ENCODE measurements at regions not wholly inside any gene's neighbourhood (a gene's known extent, or its start where the extent isn't known, plus 50 kb on each side); places are given as distances from the start of the nearest gene placed in this dataset.
A peak's percentile ranks its signal among the peaks of the same experiment; 100 is the strongest.

DNA sequence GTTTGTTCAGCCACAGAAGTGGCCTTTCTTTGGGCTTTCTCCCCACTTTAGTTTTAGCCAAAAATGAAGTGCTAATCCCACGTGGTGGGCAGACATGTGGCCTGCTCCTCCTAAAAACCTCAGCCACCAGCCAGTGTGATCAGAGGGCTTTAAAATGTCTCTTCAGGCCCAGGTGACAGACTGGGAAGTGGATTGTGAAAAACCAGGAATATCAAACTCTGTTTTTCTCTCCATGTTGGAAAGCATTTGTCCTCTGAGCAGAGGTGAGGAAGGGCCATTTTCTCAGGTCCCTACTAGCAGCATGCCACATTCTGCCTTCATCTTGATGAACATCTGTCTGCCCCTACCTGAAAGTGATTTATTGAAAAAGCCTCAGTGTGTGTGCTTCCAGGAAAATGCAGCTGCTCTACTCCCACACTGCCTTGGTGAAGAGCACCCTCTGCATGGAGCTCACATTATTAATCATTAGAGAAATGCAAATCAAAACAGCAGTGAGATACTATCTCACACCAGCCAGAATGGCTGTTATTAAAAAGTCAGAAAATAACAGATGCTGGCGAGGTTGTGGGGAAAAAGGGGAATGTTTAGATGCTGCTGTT is 181.2 kb upstream of the DMAC1 start:
- no peak for DNase-seq

- no peak for DNase-seq
Measured at GRCh38 chr9:7980041-7980440, 180.5 kb upstream of the DMAC1 start.

DNA sequence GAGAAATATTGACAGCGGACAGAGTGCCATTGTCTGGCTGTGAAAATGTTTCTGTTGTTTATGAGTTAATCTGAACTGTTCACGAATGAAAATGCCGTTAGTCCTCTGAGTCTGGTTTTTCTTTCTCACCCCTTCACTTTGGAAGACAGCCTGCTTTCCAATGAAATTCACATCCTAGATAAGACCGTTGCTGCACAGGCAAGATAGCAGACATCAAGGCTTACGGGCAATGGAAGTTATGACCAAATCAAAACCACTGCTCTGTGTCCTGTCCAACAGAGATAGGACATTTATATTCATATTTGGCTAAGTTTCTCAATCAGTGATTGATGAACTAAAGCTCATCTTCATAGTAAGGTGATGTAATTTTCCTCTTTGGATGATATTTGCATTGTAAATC is 180.0 kb upstream of the DMAC1 start:
- no peak for DNase-seq

DNA sequence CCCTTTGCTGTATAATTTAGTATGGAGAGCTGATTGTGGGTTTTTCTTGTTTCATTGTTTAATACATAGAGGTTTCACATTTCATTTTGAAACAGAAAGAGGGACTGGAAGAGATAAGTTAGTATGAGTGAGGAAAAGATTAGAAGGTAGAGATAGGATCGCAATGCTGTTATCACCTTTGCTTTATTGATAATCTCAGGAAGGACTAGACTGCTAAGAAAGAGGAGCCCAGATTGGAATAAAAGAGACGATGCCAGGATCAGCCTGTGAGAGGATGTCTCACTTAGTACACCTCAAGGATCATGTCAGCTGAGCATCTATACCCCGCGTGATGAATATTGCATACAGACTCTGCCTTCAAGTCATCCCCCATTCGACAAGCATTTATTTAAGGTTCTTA is 178.0 kb upstream of the DMAC1 start:
- DNase-seq: no peak

- DNase-seq: peak; percentile 49 to 66
Measured at GRCh38 chr9:7976856-7977255, 177.3 kb upstream of the DMAC1 start.

GRCh38 chr9:7976167-7976755 is 176.7 kb upstream of the DMAC1 start:
- peak; percentile 98 for DNase-seq

- no peak for DNase-seq
Measured at GRCh38 chr9:7975336-7975735, 175.8 kb upstream of the DMAC1 start.

DNA sequence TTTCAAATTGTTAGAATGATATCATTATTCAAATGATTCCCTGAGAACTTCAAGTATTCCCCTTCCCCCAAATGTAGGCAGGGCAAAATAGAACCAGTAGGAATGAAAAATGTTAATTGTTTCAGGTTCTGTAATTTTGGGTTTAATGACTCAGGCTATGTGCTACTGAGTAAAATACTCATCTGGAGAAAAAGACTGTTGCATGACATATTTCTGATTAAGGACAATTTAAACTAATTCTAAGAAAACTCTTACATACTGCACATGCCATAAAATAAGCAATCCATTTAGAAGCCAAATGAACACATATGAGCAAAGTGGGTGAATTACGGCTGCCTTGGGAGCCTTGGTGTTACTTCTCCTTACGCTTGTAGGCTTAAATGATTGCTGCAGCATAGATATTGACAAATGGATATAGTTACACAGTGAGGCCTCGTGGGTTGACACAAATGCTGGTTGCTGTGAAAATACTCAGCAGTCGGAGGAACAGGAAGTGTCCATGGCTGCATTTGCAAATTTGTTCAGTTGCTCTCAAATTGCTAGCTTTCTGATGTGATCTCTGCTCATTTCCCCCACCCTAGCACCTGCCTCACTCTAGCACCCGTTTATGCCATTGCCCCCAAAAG is 174.9 kb upstream of the DMAC1 start:
- peak; percentile 73 to 77 for DNase-seq

GRCh38 chr9:7973123-7973522 is 173.5 kb upstream of the DMAC1 start:
- DNase-seq: no peak

- DNase-seq: peak; percentile 66 to 69
Measured at GRCh38 chr9:7970681-7971330, 171.2 kb upstream of the DMAC1 start.

DNA sequence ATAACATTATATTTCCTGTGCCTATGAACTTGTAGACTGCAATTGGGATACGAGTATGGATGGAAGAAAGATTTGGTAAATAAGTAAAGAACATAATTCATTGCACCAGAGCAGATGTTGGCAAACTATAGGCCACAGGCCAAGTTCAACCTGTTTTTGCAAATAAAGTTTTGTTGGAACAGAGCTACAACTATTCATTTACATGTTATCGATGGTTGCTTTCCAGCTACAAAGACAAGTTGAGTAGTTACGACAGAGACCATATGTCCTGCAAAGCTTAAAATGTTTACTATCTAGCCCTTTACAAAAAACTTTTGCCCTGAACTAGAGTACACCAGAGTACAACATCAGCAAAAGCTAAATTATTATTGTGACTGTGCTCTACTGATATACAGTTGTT is 169.1 kb upstream of the DMAC1 start:
- DNase-seq: no peak

DNA sequence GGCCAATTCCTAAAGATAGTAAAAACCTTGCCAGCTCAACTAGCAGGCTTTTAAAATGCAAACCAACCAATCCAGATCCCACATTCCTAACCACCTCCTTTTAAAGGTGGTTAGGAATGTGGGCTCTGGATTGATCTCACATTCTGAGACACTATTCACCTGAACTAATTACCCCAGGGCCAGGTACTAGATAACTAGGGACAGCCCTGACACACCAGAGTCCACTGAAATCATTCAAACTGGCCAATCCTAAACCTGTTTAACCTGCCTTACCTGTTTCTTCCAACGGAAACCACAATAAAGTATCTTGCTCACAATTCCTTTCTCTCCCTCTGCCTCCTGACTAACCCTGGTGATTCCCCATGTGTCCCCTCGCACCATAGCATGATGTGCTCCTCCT is 168.3 kb upstream of the DMAC1 start:
- no peak for DNase-seq

GRCh38 chr9:7967093-7967827 is 167.7 kb upstream of the DMAC1 start:
- peak; percentile 85 to 88 for DNase-seq

- no peak for DNase-seq
Measured at GRCh38 chr9:7965063-7965462, 165.5 kb upstream of the DMAC1 start.

GRCh38 chr9:7963026-7963425 is 163.4 kb upstream of the DMAC1 start:
- DNase-seq: no peak

GRCh38 chr9:7961076-7961475 is 161.5 kb upstream of the DMAC1 start:
- no peak for DNase-seq

DNA sequence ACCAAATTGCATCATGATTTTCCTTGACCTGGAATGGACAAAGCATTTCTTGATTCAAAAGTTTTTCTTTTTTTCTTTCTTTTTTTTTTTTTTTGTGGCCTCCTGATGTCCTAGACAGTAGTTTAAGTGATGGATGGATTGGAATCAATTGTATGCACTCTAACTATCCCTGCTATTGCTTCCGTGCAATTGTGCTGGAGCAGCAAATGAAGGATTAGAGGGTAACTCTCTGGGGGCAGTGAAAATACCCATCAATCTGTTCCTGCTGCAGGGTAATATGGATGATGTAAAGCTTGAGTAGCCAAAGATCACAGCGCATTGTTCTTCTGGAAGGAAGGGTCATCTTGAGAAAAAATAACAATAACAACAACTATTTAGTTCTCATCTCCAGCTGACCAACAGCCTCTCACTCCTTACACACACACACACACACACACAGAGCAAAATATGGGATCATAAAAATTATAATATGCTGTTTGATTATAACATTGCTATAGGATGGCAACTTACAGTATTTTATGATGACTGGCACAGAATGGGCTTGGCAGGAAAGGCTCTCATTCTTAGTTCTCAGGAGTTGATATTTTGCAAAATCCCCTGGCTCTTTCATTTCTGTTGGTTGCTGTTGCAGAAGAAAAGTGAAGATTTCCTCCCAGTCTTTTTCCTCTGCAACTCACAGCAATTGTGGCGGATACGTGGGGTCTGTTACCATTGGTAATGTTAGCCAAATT is 160.9 kb upstream of the DMAC1 start:
- DNase-seq: no peak

DNA sequence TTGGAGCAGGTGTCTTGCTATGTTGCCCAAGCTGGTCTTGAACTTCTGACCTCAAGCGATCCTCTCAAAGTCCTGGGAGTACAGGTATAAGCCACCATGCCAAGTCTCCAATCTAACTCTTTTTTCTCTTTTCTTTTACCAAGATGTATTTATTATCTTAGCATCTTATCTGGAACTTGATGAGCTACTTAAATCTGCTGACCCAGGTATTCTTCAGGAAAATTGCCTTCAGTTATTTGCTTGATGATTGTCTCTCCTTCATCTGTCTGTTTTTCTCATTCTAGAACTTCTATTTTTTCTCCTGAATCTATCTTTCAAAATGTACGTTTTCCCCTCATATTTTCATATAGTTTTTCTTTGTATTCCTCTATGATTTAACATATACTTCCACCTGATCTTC is 158.2 kb upstream of the DMAC1 start:
- no peak for DNase-seq

GRCh38 chr9:7947577-7947976 is 148.0 kb upstream of the DMAC1 start:
- no peak for DNase-seq

- no peak for DNase-seq
Measured at GRCh38 chr9:7946458-7946857, 146.9 kb upstream of the DMAC1 start.

DNA sequence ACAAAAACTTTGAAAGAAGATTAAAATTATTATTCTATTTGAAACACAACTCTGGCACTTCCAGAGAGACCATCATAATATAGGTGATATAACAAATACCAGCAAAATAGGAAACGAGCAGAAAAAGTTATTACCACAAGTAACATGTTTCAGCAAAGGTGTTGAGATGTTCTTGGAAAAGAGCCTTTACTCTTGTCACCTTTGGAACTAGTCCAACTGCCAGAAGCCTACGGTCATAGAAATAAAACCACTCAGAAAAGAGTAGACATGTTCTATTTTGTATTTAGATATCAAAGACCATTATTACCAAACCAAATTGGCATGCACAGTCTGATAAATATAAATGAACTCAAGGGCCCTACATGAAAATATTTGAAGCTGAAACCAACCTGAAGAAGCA is 145.0 kb upstream of the DMAC1 start:
- DNase-seq: no peak

- DNase-seq: no peak
Measured at GRCh38 chr9:7937761-7938491, 138.3 kb upstream of the DMAC1 start.

Measured in AML-193 (cell line).